Stimulated activated CD4-positive, alpha-beta T cell treated with anti-CD3 and anti-CD28 coated beads, Interleukin-1b, Interleukin-23, amount 100 ng/mL, for 48 hours (primary cell): ENCODE measurements at regions not wholly inside any gene's neighbourhood (a gene's known extent, or its start where the extent isn't known, plus 50 kb on each side); places are given as distances from the start of the nearest gene placed in this dataset.

Source experiments
- DNase-seq: peaks from one replicate; pipeline ENCODE4 v3.0.0-alpha.2; 2020

DNA sequence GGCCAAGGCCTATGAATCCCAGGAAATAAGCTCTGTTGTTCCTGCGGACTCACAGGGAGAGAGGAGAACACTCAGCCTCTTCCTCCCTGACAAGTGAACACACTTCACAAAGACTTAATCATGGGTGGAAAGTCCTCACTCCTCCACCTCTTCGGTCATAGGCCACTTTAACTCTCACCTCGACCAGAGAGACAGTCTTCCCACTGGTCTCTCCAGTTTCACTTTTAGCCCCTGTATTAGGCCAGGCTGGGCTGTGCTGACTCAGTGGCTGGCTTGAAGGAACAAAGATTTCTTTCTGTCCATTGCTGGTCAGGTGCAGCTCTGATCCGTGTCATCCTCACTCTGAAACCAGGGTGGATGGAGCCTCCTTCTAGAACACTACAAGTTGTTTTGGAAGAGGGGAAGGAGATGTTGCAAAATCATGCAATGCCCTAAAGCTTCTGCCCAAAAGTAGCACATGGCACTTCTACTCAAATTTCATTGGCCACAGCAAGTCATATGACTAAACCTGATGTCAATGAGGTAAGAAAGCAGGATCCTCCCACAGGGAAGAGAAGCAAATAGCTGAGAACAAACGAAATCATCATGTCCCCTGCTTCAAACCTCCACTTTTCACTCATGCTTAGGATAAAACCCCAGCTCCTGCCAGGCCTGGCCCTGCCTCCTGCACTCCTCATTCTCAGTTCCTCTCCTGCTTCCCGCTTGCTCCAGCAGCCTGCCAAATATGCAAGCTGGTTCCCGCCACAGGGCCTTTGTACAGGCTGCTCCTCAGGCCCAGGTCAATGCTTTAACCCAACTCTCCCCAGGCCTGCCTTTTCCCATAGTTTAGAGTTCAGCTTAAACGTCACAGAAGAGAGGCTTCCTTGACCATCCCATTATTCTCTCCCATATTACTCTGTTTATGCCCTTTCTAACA lies 150.5 kb upstream of the RUNX3 start:
- DNase-seq = no peak

GRCh38 chr1:25079048-25079447 lies 149.0 kb upstream of the RUNX3 start:
- no peak for DNase-seq

DNA sequence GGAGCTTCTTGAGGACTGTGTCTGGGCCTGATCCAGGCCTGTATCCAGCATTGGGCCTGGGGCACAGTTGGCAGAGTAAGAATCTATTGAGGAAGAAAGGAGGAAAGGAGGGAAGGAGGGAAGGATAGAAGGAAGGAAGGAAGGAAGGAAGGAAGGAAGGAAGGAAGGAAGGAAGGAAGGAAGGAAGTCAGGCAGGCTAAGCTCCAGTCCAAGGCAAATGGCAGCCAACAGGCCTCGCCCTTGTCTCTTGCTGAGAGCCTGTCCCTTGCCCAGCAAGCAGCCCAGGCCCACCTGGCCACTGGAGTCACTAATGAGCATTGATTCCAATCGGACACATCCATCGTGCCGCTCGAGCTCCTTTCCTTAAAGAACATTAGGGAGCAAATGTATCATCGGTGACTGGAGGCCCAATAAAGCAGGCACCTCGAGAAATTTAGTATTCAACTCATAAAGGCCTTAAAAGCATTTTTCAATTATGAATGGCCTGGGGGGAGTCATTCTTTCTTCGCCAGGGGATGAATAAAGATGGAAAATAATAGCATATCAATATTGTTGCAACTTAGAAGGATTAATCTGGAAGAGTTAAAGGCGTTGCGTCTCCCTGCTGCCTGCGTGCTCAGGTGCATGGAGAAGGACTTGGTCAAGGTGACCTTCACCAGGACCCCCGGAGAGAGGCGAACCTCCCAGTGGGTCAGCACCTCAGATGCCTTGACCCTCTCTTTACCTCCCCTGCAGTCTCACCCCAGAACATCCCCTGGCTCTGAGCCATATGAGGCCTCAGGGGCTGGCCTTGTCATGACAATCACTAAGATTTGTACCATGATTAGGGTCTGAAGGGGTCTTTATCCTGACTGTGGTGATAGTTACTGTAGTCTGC lies 144.5 kb upstream of the RUNX3 start:
- DNase-seq = no peak

- no peak for DNase-seq
These were observed 143.7 kb upstream of the RUNX3 start for GRCh38 chr1:25073640-25074270.

- no peak for DNase-seq
These were observed 142.4 kb upstream of the RUNX3 start for GRCh38 chr1:25072461-25072860.

GRCh38 chr1:25068829-25069228 lies 138.8 kb upstream of the RUNX3 start:
- DNase-seq = peak; percentile 22

- DNase-seq = no peak
These were observed 138.2 kb upstream of the RUNX3 start for GRCh38 chr1:25068316-25068715.

DNA sequence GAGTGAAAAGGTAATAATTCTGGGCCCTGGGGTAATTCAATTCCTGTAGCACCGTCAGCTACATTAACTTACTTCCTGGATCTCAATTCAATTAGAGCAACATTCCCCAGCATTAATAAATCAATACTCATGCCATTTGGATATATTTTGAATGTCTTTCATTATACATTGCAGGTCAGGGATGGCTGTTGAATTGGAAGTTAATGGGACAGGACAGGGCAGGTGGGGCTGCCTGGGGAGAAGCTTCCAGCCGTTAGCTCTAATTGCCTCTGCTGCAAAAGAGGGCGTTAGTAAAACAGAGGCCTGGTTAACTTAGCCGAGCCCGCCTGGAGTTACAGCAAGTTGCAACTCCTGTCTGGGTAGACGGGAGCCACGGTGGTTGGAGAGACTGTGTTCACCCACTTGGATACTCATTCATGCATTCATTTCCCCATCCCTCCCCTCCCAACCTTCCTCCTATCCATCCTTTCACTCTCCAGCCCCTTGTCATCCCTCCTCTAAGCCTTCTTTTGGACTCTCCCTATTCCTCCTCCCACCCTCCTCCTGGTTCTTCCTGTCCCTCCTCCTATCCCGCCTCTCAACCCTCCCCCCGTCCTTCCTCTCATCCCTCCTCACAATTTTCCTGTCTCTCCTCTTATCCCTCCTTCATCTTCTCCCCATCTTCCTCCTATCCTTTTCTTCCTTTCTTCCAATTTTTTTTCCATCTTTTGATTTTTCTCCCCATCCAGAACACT lies 137.6 kb upstream of the RUNX3 start:
- no peak for DNase-seq

- no peak for DNase-seq
These were observed 136.8 kb upstream of the RUNX3 start for GRCh38 chr1:25066731-25067517.

DNA sequence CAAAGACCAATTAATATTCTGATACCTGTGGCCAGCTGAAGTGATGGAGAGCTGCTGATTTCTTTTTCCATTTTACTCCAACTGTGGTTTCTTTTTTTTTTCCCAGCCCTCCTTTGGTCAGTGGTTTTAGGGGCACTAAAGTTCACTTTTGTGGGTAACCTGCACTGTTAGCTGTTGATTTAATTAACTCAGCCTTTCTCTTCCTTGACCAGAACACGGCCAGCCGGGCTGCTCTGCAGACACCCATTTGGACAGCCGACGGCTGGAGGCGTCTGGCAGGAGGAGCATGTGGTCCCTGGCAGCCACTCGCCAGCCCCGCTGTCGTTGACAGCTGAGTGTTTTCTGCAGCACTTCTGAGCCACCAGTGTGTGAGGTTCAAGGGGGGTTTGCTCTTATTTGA lies 136.2 kb upstream of the RUNX3 start:
- DNase-seq = no peak

DNA sequence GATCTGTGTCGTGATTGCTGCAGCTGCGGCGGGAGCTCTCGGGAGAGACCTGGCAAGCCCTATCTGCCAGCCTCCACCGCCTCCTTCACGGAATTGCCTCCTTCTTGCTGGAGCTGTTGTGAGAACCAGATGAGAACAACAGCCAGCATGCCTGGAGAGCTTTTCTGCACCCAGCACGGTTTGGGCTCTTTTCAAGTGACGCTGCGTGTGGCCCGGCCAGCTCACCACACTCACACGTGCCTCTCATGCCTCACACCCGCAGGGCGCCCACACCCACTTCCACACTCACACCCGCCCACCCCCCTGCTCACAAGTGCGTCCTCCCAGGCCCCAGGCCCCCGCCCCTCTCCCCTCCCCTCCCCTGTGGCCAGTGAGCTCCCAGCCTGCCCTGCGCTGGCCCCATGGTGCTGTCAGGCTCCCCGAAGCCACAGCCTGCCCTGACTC lies 135.7 kb upstream of the RUNX3 start:
- no peak for DNase-seq

GRCh38 chr1:25065321-25065721 lies 135.2 kb upstream of the RUNX3 start:
- no peak for DNase-seq

DNA sequence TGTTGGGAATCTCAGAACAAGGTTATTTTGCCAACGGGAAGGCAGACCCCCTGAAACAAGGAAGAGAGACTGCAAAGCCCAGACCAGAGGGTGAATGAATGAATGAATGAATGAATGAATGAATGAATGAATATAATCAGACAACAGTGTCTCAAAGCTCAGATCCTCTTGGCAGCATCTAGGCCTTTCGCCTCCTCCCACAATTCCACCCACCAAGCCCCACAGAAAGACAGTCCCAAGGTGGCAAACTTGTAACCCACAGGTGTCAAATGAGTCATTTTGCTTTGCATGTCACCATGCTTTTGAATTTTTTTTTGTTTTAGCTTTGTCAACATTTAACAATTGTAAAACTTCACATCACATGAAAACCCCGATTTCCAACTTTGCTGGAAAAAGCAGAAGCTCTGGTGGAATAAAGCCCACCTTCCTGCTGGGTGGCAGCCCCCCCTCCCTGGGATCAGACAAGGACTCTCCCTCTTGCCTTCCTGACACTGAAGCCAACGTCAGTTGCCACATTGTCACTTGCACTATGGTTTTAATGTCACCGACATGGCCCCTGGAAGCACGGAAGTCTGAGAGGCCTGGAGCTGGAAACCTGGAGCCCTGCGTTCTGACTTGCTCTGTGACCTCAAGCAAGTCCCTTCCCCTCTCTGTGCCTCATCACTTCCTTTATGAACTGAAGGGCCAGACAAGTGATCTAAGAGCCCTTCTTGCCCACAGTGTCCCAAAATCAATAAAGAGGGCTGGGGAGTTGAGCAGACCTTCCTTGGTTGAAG lies 134.6 kb upstream of the RUNX3 start:
- DNase-seq = peak; percentile 18

DNA sequence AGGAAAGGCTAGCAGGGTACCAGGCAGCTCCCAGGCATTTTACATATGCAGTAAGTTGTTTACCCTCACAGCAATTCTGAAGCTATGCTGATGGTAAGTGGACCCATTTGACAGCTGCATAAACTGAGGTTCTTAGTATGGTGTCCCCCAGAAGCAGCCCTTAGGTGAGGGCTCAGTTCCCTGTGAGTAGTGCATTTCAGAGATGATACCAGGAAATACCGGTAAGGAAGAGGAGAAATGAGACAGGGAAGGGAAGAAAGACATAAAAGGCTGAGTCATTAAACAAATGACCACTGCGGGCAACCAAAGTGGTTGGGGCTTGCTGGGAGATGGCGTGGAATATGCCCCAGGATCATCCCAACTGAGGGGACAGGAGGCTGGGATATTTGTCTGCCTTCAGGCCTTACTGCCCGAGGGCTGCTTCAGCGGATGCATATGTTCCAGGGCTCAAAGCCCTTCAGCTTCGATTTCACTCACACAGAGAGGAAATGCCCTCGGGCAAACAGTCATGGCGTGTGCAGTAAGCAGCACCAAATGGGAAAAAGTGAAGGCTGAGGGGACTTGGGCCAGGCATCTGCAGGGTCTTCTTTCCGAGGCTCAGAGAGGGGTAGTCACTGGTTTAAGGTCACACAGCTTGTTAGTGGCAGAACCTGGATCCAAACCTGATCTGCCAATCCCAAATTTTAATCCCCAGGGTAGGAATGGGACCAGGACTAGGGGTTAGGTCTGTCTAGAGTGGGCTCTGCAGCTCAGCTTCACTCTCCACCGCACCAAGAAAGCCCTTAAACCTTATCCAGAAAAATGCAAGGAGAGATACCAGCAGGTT lies 133.7 kb upstream of the RUNX3 start:
- no peak for DNase-seq

- DNase-seq = no peak
These were observed 132.7 kb upstream of the RUNX3 start for GRCh38 chr1:25062621-25063255.

GRCh38 chr1:25061261-25061995 lies 131.4 kb upstream of the RUNX3 start:
- DNase-seq = no peak

DNA sequence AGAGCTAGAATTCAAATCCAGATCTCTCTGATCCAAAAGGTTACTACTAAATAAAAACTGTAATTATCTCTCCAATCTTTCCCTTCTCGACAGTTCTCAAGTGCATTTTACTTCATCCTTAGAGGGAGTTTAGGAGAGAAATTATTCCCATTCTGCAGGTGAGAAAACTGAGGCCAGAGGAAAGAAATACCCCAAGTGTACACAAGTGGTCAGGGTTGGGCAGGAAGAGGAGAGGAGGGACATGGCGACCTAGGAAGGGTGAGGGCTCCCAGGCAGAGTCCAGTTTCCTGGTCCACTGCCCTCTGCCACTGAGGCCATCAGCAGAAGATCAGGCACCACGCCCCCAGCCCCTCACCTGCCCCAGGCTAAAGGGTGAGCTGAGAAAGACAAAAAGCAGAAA lies 127.1 kb upstream of the RUNX3 start:
- DNase-seq = no peak

GRCh38 chr1:25056536-25056935 lies 126.5 kb upstream of the RUNX3 start:
- no peak for DNase-seq

DNA sequence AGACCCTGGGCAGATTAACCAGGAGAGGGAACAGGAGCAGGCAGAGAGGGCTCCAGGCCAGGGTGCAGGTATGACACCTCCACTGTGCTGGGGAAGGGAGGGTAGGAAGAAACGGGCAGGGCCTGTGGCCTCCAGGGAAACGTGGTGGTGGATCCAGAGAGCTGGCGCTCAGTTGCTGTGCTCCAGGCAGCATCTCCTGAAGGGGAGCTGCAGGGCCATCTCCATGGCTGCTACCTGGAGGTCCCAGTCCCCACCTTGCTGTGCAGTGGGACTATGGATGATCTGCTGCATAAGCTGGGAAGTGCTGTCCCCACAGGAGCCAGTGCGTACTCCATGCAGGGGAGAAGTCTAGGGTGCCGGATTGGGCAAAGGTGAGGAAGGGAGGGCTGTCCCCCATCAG lies 125.9 kb upstream of the RUNX3 start:
- no peak for DNase-seq
